IPS-20b (cell line): ENCODE measurements at regions not wholly inside any gene's neighbourhood (a gene's known extent, or its start where the extent isn't known, plus 50 kb on each side); places are given as distances from the start of the nearest gene placed in this dataset.
"Not testable (repeated sequence)": the region's sequence is repeated elsewhere in the genome, so short reads cannot be mapped to it uniquely, and the experiment has no call there.

ENCODE experiments used
- H3K27ac ChIP-seq: one replicate; pipeline ENCODE4 v1.5.1; 2013; ENCODE audit warnings: low read length
- H3K27me3 ChIP-seq: 2 replicates; pipeline ENCODE4 v1.6.1; 2013; ENCODE audit warnings: mild to moderate bottlenecking, low read length, inconsistent platforms; ENCODE audit not compliant: insufficient read depth
- H3K36me3 ChIP-seq: 2 replicates; pipeline ENCODE4 v1.6.1; 2013; ENCODE audit warnings: low read depth, mild to moderate bottlenecking, inconsistent platforms, low read length, moderate library complexity; ENCODE audit not compliant: insufficient read depth
- H3K4me1 ChIP-seq: 2 replicates; pipeline ENCODE4 v1.6.1; 2013; ENCODE audit warnings: mild to moderate bottlenecking, control low read depth, inconsistent platforms, low read length, moderate library complexity; ENCODE audit not compliant: insufficient read depth
- H3K4me3 ChIP-seq: 2 replicates; pipeline ENCODE4 v1.5.1; 2013; ENCODE audit warnings: mild to moderate bottlenecking, low read length, inconsistent platforms
- H3K9ac ChIP-seq: 2 replicates; pipeline ENCODE4 v1.6.1; 2013; ENCODE audit warnings: low read depth, mild to moderate bottlenecking, inconsistent platforms, low read length, moderate library complexity
- H3K9me3 ChIP-seq: 2 replicates; pipeline ENCODE4 v1.6.1; 2013; ENCODE audit warnings: mild to moderate bottlenecking, low read depth, low read length, inconsistent platforms; ENCODE audit not compliant: insufficient read depth

DNA sequence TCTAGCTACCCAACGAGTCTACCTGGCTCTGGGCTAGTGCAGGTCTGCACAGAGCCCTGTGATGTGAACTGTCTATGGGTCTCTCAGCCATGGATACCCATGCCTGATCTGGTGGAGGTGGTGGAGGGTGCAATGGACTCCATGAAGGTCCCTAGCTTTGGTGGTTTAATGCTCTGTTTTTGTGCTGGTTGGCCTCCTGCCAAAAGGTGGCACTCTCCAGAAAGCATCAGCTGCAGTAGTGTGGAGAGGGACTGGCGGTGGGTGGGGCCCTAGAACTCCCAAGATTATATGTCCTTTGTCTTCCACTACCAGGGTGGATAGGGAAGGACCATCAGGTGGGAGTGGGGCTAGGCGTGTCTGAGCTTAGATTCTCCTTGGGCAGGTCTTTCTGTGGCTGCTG is 290.1 kb downstream of the AGTPBP1 start:
- H3K9ac ChIP-seq: no peak overlapping the region
- H3K27me3 ChIP-seq: no peaks in the 10 kb centered on the region
- no peaks in the 10 kb centered on the region for H3K4me1 ChIP-seq
- H3K27ac ChIP-seq: no peak overlapping the region
- no peaks in the 10 kb centered on the region for H3K36me3 ChIP-seq
- no peak overlapping the region for H3K4me3 ChIP-seq
- no peaks in the 10 kb centered on the region for H3K9me3 ChIP-seq

DNA sequence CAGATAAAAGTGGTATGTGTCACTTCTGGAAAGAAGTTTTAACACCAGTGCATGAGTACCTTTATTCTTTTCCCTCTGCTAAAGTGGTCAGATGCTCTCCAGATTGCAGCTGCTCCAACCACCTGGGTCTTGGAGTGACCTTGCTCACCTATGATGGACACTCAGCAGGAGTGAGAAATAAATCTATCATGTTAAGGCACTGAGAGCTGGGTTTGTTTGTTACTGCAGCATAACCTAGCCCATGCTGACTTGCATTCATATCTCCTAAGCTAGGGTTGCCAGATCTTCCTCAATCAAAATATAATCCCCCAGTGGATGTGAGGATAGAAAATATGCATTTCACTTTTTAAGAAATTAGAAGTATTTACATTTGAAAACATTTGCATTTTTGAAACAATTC is 295.9 kb downstream of the AGTPBP1 start:
- H3K36me3 ChIP-seq: no peaks in the 10 kb centered on the region
- no peak overlapping the region for H3K4me3 ChIP-seq
- H3K9ac ChIP-seq: no peak overlapping the region
- H3K4me1 ChIP-seq: no peaks in the 10 kb centered on the region
- no peaks in the 10 kb centered on the region for H3K27me3 ChIP-seq
- H3K27ac ChIP-seq: no peak overlapping the region
- H3K9me3 ChIP-seq: no peaks in the 10 kb centered on the region

DNA sequence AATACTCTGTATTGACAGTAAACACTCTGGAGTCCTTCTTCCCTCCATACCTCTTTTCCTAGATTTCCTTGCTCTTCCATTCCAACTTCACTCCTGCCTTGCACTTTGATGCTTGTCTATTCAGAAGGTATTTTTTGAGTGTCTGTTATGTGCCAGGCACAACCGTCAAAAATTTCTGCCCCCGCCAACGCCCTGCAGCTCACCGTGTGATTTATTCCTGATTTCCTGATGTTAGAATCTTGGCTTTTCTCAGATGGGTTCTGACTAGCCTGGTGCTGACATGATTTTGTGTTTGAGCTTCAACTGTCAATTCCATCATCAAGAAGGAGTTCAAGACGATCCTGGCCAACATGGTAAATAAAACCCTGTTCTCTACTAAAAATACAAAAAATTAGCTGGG is 297.5 kb downstream of the AGTPBP1 start:
- Histone ChIP-seq H3K4me1 (no peaks in the 10 kb centered on the region), H3K9me3 (no peaks in the 10 kb centered on the region), H3K36me3 (no peaks in the 10 kb centered on the region), H3K27me3 (no peaks in the 10 kb centered on the region), H3K4me3 (no peak overlapping the region), H3K9ac (no peak overlapping the region), H3K27ac (no peak overlapping the region)

GRCh38 chr9:85443190-85443598 is 298.6 kb downstream of the AGTPBP1 start:
- Histone ChIP-seq H3K9me3 (no peaks in the 10 kb centered on the region), H3K27me3 (no peaks in the 10 kb centered on the region)

DNA sequence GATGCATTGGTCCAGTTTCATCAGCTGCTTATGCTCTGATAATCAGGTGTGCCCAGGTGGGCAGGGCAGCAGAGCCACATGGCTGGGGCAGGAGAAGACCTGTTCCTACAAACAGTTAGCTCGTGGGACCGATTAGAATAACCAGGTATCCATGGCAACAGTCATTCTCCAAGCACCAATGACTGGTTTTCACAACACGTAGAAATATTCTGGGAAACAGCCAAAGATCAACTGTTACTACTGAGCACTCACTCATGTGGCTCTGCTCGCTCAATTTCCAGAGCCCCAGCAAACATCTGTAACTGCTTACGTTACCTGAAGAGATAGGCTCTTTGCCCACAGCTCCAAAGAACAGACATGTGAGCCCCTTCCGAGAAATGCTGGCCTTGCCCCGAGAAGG is 302.0 kb downstream of the AGTPBP1 start:
- Histone ChIP-seq H3K36me3 (no peaks in the 10 kb centered on the region), H3K9ac (no peak overlapping the region), H3K9me3 (no peaks in the 10 kb centered on the region), H3K27me3 (no peaks in the 10 kb centered on the region), H3K4me3 (no peak overlapping the region), H3K27ac (no peak overlapping the region), H3K4me1 (no peaks in the 10 kb centered on the region)

More at GRCh38 chr9:85443190-85443598, 298.6 kb downstream of the AGTPBP1 start:
- H3K4me1 ChIP-seq: no peaks in the 10 kb centered on the region
- H3K27ac ChIP-seq: no peak overlapping the region
- H3K36me3 ChIP-seq: no peaks in the 10 kb centered on the region
- no peak overlapping the region for H3K4me3 ChIP-seq
- H3K9ac ChIP-seq: no peak overlapping the region

DNA sequence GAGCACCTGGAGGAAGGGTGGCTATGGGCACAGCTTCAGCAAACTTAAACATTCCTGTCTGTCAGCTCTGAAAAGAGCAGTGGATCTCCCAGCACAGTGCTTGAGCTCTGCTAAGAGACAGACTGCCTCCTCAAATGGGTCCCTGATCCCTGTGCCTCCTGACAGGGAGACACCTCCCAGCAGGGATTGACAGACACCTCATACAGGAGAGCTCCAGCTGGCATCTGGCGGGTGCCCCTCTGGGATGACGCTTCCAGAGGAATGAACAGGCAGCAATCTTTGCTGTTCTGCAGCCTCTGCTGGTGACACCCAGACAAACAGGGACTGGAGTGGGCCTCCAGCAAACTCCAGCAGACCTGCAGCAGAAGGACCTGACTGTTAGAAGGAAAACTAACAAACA is 307.8 kb downstream of the AGTPBP1 start:
- not testable (repeated sequence) for H3K9me3 ChIP-seq, H3K4me1 ChIP-seq, H3K27me3 ChIP-seq, H3K36me3 ChIP-seq, H3K4me3 ChIP-seq, H3K9ac ChIP-seq, H3K27ac ChIP-seq

- not testable (repeated sequence) for H3K27me3 ChIP-seq, H3K4me1 ChIP-seq, H3K4me3 ChIP-seq, H3K9me3 ChIP-seq, H3K36me3 ChIP-seq, H3K9ac ChIP-seq, H3K27ac ChIP-seq
Observed at GRCh38 chr9:85433551-85433950, 308.2 kb downstream of the AGTPBP1 start.

- peaks cover 3% of the 10 kb centered on the region; the same call in 1 of the 2 replicates for H3K4me1 ChIP-seq
- H3K9ac ChIP-seq: no peak overlapping the region
- no peaks in the 10 kb centered on the region for H3K36me3 ChIP-seq
- no peaks in the 10 kb centered on the region for H3K27me3 ChIP-seq
- no peak overlapping the region for H3K27ac ChIP-seq
- no peak overlapping the region for H3K4me3 ChIP-seq
- no peaks in the 10 kb centered on the region for H3K9me3 ChIP-seq
Observed at GRCh38 chr9:85433046-85433445, 308.7 kb downstream of the AGTPBP1 start.

DNA sequence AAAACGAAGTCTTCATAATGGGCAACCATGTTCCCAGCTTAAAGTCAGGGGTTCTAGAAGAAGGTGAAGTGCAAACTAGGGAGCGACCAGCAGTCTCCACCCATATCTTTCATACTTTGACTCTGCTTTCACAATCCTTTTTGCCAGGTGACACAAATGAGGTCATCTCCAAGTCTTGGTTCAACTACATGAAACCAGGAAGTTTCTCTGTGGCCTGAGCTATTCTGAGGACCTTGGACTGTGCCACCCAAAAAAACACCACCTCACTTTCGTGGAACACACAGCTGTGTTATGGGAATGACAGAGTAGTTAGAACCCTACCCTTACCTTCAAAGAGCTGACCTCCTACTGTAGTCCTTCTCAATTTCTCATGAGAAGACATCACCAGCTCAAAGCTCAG is 309.2 kb downstream of the AGTPBP1 start:
- H3K27me3 ChIP-seq: no peaks in the 10 kb centered on the region
- no peaks in the 10 kb centered on the region for H3K9me3 ChIP-seq
- H3K4me1 ChIP-seq: peaks cover 3% of the 10 kb centered on the region; the same call in 1 of the 2 replicates
- H3K4me3 ChIP-seq: no peak overlapping the region
- no peak overlapping the region for H3K27ac ChIP-seq
- no peak overlapping the region for H3K9ac ChIP-seq
- H3K36me3 ChIP-seq: no peaks in the 10 kb centered on the region

DNA sequence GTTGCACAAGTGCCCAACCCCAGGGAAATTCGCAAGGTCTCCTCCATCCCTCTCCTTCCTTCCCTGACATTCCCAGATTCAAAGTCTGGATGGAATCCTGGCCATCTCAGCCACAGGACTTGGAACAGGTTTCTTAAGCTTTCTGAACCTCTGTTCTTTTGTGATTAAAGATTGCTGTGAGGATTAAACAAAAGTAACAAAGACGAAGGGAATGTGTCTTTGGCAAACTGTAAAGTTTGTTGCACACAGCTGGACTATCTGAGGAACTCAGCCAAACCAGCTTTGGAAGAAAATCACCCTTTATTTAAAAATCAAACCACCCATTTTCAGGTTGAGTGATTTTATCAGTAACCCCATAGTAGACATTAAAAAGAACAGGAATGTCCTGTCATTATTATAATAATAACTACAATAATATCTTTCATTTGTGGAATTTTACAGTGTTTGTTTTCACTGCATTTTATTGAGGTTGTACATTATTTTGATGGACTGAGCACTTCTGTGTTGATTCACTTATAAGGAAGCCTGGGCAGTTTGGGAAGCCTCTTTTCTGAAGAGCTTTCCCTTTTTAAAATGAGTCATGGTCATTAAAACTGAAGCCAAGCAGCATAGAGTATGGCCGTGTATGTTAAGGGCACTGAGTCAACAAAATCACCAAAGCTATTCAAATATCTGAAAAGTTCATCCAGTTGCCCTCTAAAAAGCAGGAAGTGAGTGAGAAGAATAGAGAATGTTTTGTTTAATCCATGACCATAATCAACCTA is 310.2 kb downstream of the AGTPBP1 start:
- no peaks in the 10 kb centered on the region for H3K9me3 ChIP-seq
- H3K27ac ChIP-seq: no peak overlapping the region
- H3K27me3 ChIP-seq: no peaks in the 10 kb centered on the region

DNA sequence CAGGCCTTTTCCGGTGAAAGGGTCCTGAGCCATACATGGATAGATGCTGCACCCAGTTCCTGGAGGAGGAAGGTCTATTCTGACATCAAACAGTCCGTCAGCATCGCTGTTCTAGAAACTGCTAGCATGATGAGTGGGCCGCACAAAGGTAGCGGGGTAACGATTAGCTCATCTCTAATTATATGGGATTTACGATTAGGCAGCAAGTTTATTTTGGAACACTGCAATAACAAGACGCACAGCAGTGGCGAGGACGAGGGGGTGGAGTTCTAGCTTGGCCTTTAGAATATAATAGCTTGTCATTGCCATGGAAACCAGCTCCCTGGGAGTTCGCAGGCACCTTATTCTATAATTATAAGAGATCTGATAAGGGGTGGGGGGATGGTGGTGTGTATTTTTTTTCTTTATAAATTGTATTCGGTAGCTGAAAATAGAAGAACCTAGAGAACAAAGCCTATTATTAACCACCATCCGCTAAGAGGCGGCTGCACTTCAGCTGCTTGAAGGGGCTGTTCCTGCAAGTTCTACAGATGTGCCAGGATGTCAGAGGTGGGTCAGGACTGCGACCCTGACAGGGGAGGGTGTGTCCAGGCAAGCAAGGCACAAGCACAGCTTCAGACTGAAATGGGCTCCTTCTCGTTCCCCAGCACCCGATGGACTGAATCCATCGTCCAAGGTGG is 311.0 kb downstream of the AGTPBP1 start:
- H3K9me3 ChIP-seq: no peaks in the 10 kb centered on the region
- no peaks in the 10 kb centered on the region for H3K27me3 ChIP-seq
- H3K27ac ChIP-seq: no peak overlapping the region

More for the DNA sequence above, 310.2 kb downstream of the AGTPBP1 start:
- Histone ChIP-seq H3K4me3 (no peak overlapping the region), H3K4me1 (peaks cover 3% of the 10 kb centered on the region; the same call in 1 of the 2 replicates), H3K9ac (no peak overlapping the region), H3K36me3 (no peaks in the 10 kb centered on the region)

GRCh38 chr9:85428230-85428629 is 313.5 kb downstream of the AGTPBP1 start:
- Histone ChIP-seq H3K36me3 (no peaks in the 10 kb centered on the region), H3K4me1 (peaks cover 3% of the 10 kb centered on the region; the same call in 1 of the 2 replicates), H3K9me3 (no peaks in the 10 kb centered on the region), H3K27me3 (no peaks in the 10 kb centered on the region), H3K27ac (no peak overlapping the region), H3K4me3 (no peak overlapping the region), H3K9ac (no peak overlapping the region)

More for the DNA sequence above, 311.0 kb downstream of the AGTPBP1 start:
- Histone ChIP-seq H3K9ac (no peak overlapping the region), H3K4me1 (peaks cover 3% of the 10 kb centered on the region; the same call in 1 of the 2 replicates), H3K4me3 (no peak overlapping the region), H3K36me3 (no peaks in the 10 kb centered on the region)
